ENCODE measurements at regions not wholly inside any gene's neighbourhood (a gene's known extent, or its start where the extent isn't known, plus 50 kb on each side); places are given as distances from the start of the nearest gene placed in this dataset.

DNA sequence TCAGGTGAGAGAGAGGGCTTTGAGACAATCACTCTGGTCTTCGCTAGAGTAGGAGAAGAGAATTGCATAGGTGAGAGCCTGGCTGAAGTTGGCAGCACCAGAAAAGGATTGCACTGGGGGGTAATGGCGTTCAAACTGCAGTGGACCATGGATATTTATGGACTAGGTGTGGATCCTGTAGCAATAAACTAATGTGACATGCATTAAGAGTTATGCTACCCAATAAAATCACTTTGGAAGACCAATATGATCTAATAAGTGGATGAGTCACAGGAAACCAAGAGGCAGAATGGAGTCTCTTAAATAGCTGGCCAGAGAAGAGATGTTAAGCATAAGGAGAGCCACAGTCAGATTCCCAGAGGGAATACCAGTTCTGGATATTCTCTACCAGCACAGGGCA, 259.8 kb downstream of the FBXO8 start:
- no peaks in the 10 kb centered on the region for H3K36me3 ChIP-seq (replicated peaks)
- no peak overlapping the region for H3K27ac ChIP-seq
- no peak overlapping the region for H3K4me3 ChIP-seq (ENCODE audit: low read depth, low read length)
- in situ Hi-C loops (cut with HindIII; ENCODE audit: low pct_ligation_motif_present, low sequenced_read_pairs): no loop called here
- no peak for DNase-seq
- no peaks in the 10 kb centered on the region for H3K27me3 ChIP-seq (replicated peaks)
- no peak for TF ChIP-seq CTCF (IDR thresholded peaks at IDR 0.05; ENCODE audit: low read depth, low read length, missing control alignments)

- DNase-seq: no peak
- Histone ChIP-seq H3K4me3 (ENCODE audit: low read depth, low read length) (no peak overlapping the region), H3K36me3 (replicated peaks) (no peaks in the 10 kb centered on the region), H3K27me3 (replicated peaks) (no peaks in the 10 kb centered on the region), H3K27ac (no peak overlapping the region)
- in situ Hi-C loops (cut with HindIII; ENCODE audit: low pct_ligation_motif_present, low sequenced_read_pairs): no loop called here
- TF ChIP-seq CTCF (IDR thresholded peaks at IDR 0.05; ENCODE audit: low read depth, low read length, missing control alignments): no peak
Measured at GRCh38 chr4:174018236-174018635, 265.2 kb downstream of the FBXO8 start.

- Histone ChIP-seq H3K4me3 (ENCODE audit: low read depth, low read length) (no peak overlapping the region), H3K27me3 (replicated peaks) (no peaks in the 10 kb centered on the region), H3K27ac (no peak overlapping the region), H3K36me3 (replicated peaks) (no peaks in the 10 kb centered on the region)
- in situ Hi-C loops (cut with HindIII; ENCODE audit: low pct_ligation_motif_present, low sequenced_read_pairs): no loop called here
- no peak for TF ChIP-seq CTCF (IDR thresholded peaks at IDR 0.05; ENCODE audit: low read depth, low read length, missing control alignments)
- DNase-seq: no peak
Measured at GRCh38 chr4:174016251-174016650, 267.2 kb downstream of the FBXO8 start.

DNA sequence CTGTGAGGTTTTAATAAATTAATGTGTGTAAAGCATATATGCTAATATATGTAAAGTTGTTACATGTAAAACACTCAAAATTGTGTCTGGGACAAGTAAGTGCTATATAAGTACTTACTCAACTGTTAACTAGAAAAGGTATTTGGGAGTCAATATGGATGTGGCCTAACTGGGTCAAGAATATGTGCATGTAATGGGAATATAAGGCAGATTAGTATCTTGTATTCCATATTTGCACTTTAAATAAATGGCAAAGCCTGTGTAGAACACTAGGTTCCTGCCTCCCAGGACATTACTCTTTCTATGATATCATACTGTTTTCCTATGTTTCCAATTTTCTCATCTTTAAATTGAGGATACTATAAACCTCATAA, 270.6 kb downstream of the FBXO8 start:
- no peak for DNase-seq
- Histone ChIP-seq H3K4me3 (ENCODE audit: low read depth, low read length) (no peak overlapping the region), H3K27me3 (replicated peaks) (no peaks in the 10 kb centered on the region), H3K27ac (no peak overlapping the region), H3K36me3 (replicated peaks) (no peaks in the 10 kb centered on the region)
- in situ Hi-C loops (cut with HindIII; ENCODE audit: low pct_ligation_motif_present, low sequenced_read_pairs): no loop called here
- no peak for TF ChIP-seq CTCF (IDR thresholded peaks at IDR 0.05; ENCODE audit: low read depth, low read length, missing control alignments)

- TF ChIP-seq CTCF (IDR thresholded peaks at IDR 0.05; ENCODE audit: low read depth, low read length, missing control alignments): no peak
- in situ Hi-C loops (cut with HindIII; ENCODE audit: low pct_ligation_motif_present, low sequenced_read_pairs): no loop called here
- no peak overlapping the region for H3K27ac ChIP-seq
Measured at GRCh38 chr4:174012135-174012885, 271.2 kb downstream of the FBXO8 start.

DNA sequence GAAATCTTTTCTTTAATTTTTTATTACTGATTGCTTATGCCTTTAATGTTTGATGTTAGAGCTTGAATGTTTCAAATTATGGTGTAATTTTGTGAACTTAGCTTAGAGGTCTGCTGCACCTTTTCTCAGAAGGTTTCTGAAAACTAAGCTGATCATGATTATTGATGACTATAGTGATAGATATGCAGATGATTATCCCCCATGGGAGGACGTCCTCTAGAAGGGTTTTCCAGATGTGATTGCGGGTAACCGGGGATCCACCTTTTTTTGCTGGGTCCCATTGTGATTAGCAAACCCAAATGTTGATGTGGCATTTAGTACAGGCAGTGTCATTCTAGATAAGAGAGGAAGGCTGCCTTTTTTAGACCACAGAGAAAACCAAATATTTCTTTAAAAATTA, 272.9 kb downstream of the FBXO8 start:
- DNase-seq: no peak
- Histone ChIP-seq H3K27me3 (replicated peaks) (no peaks in the 10 kb centered on the region), H3K4me3 (ENCODE audit: low read depth, low read length) (no peak overlapping the region), H3K27ac (no peak overlapping the region), H3K36me3 (replicated peaks) (no peaks in the 10 kb centered on the region)
- no peak for TF ChIP-seq CTCF (IDR thresholded peaks at IDR 0.05; ENCODE audit: low read depth, low read length, missing control alignments)
- in situ Hi-C loops (cut with HindIII; ENCODE audit: low pct_ligation_motif_present, low sequenced_read_pairs): no loop called here

More at GRCh38 chr4:174012135-174012885, 271.2 kb downstream of the FBXO8 start:
- Histone ChIP-seq H3K4me3 (ENCODE audit: low read depth, low read length) (no peak overlapping the region), H3K36me3 (replicated peaks) (no peaks in the 10 kb centered on the region), H3K27me3 (replicated peaks) (no peaks in the 10 kb centered on the region)
- no peak for DNase-seq

All from brain microvascular endothelial cell (primary cell).